KBM-7 (cell line): ENCODE measurements at regions not wholly inside any gene's neighbourhood (a gene's known extent, or its start where the extent isn't known, plus 50 kb on each side); places are given as distances from the start of the nearest gene placed in this dataset.

Experiments
- DNase-seq: peaks from one replicate; pipeline ENCODE4 v3.0.0-alpha.2; 2015
- in situ Hi-C: fragments of 300-500 bp; cut with MboI; formaldehyde crosslinking; loops from 2 replicates; pipeline ENCODE4 v1.14.3; 2020; ENCODE audit warnings: low sequenced_read_pairs, low pct_unique_long_range_greater_than_20kb, mixed read lengths

DNA sequence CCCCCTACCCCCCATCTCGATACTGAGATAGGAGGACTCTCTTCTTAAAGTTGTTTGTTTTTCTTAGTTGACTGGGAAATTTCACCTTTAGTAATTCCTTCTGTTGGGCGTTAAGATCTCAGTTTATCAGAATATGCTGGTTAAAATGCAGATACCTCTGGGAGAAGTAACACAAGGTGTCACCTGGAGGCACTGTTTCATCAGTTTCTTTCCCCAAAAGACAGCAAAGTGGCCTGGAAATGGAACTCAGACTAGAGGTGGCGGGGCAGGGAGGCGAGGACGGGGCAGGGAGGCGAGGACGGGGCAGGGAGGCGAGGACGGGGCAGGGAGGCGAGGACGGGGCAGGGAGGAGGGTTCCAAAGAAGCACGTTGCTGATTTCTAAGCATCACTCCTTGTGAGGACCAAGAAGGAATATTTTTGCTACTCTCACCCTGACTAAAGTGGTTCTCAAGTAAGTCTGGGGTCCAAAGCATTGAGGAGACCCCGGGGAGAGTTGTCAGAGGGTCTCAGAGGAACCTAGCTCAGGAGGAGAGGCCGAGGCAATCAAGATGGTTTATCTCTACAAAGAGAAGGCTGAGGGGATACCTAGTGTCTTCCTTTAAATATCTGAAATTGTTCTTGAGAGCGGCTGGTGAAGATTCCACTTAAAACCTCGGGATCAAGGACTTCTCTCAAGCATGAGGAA lies 147.0 kb upstream of the B3GAT1 start:
- in situ Hi-C loops = no loop called here

DNA sequence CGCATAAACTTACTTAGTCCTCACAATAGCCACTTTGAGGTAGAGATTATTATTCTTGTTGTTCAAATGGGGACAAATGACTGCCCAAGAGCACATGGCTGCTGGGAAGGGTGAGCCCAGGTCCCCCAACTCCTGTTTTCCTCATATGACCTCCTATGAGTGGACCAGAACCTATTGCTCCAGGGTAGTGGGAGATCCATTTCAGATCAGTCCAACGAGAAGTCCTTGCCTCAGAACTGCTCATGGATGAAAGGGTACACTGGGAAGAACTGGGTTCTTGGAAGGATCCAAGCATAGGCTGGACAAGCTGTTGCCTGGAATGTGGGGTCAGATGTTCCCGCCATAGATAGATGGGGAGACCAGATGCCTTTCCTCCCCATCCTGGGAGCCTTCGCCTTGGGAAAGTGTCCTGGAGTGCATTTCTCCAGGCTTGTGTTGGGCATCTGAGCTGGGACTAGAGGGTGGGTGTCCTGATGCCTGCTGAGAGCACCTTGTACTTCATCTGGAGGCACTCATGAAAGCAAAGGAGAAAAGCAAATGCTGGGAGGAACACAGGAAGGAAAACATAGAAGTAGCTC lies 146.3 kb upstream of the B3GAT1 start:
- DNase-seq = no peak
- in situ Hi-C loops = no loop called here

More for the DNA sequence above, 147.0 kb upstream of the B3GAT1 start:
- DNase-seq = no peak

DNA sequence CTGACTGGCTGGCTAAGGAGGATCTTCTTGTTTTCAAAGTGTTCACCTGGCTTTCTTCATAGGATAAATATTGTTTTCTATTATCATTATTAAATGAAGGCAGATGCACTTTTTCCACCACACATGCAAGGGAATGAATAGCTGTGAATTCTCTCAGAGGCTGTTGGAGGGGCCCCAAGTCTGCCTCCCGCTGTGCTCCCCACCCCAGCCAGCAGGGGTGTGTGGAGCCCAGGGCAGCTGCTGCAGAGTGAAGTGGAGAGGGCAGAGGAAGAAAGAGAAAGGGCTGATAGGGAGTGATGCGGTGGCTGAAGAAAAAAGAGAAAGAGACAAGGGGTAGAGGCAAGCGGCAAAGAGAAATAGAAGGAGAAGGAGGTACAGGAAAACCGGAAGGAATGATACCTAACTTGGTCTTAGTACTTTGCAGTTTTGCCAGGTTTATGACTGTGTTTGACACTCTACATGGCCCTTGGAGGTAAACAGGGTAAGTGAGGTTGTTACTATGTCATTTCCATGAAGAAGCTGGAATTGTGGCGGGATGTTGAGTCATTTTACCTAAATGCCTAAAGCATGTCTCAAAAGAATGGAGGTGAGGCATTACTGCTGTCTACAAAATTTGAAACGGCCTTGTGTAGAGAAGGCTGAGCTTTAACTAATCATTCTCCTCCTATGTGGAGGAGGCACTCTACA lies 145.7 kb upstream of the B3GAT1 start:
- DNase-seq = no peak
- in situ Hi-C loops = no loop called here

DNA sequence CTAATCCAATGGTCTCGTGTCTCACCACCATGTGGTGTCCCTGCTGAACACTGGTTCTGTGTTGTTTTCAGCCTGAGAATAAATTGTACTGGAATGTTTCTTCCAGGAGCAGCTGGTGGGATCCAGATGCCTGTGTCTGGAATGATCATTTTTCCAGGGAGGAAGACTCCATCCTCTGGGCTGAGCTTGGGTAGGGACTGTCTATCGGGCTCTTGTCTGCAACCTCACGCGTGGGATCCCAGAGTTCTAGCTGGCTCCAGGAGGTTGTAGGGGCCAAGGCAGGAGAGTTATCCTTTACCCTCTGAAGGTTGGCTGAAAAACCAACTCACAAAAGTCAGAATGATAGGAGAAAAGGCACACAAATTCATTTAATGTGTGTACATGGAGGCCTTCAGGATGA lies 144.1 kb upstream of the B3GAT1 start:
- DNase-seq = no peak
- in situ Hi-C loops = no loop called here

DNA sequence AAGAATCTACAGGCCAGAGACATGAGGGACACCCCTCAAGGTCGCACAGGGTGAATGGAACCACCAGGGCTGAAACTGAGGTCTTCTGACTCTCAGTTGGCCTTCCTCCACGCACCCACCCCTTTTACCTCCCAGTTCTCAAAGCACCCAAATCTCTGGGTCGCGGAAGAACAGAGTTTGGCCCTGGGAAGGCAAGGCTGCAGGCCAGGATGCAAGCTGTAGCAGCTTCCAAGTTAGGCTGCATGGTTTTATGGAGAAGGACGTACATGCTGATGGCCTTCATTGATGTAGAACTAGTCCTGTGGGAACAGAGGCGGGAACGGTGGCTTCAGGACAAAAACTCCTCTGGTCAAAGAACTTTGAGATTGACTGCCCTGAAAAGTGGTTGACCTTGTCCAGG lies 143.5 kb upstream of the B3GAT1 start:
- in situ Hi-C loops = no loop called here
- DNase-seq = no peak

DNA sequence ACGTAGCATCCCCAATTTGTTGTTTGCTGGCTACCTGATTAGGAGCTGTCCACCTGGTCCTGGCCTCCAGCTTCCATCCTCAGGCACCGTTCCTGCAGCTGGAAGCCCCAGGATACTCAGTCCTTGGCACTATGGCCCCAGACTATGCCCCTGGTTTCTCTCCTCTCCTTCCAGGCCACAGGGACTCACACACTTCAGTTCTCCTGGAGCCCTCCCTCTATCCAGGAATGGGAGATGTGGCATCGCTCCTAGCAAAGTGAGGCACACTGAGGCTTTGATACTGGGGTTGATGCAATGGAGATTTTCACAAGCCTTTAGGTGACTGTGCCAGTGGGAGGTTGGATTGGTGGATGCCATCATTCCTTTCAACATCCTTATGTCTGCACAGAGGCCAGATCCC lies 142.8 kb upstream of the B3GAT1 start:
- DNase-seq = no peak
- in situ Hi-C loops = no loop called here

DNA sequence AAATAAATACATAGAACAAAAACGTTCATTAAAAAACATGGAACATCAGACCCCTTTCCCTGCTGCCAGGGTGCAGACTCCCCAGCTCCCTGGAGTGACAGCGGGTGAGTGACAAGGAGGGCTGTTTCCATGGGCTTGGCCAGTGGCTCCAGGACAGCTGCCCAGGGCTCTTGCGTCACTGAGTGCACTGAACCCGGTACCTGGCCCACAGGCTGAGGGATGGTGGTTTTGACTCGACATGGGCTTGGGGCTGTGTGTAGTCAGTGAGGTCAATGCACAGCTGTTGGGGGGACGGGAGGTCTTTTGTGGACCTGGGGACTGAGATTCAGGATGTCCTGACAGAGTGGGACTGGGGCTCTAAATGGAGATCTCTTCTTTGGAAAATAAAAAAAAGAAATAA lies 142.1 kb upstream of the B3GAT1 start:
- DNase-seq = no peak
- in situ Hi-C loops = no loop called here

DNA sequence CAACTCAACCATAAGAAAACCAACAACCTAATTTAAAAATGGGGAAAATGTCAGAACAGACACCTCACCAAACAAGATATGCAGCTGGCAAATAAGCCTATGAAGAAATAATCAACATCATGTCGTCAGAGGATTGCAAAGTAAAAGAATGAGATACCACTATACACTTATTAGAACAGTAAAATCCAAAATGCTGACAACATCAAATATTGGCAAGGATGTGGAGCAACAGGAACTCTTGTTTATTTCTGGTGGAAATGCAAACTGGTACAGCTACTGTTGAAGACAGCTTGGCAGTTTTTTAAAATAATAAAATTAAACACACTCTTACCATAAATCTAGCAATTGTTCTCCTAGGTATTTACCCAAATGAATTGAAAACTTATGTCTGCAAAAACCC lies 140.7 kb upstream of the B3GAT1 start:
- in situ Hi-C loops = no loop called here
- DNase-seq = no peak

DNA sequence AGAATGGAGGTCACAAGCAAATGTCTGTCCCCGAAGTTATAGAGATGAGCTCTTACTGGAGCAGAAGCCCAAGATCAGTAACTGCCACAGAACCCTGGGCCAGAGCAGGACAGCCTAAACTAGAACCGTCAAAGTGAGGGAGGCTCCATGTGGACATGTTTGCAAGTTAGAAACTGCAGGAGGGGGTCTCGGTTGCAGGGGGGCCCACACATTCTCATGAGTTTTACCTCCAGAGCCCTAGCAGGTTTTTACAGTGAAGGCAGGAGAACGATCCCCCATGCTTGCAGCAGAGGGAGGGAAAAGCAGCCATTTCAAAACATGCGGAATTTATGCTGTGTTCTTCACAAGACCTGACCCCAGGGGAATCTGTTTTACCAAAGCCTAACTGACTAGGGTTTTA lies 133.5 kb upstream of the B3GAT1 start:
- in situ Hi-C loops = no loop called here

DNA sequence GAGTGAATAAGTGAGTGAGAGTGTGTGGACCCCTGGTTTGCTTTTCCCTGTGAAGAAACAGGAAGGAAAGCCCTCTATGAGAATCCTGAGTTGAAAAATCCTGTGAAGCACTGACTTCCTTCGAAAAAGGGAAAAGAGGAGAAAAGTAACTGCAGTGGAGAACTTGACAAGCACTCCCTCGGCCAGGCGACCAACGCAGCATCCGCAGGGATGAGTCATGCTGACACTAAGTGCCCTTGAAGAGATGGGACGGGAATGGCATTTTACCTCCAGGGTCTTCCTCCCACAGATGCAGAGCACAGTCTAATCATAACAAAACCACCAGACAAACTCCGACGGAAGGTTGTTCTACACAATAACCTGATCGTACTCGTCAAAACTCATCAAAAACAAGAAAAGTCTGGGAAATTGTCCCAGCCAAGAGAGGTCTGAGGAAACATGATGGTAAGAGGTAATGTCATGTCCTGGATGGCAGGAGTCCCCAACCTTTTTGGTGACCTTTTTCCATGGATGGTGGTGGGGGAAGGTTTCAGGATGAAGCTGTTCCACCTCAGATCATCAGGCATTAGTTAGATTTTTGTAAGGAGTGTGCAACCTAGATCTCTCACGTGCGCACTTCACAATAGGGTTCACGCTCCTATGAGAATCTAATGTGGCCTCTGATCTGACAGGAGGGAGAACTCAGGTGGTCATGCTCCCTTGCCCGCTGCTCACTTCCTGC lies 132.2 kb upstream of the B3GAT1 start:
- in situ Hi-C loops = no loop called here

More for the DNA sequence above, 133.5 kb upstream of the B3GAT1 start:
- DNase-seq = no peak

DNA sequence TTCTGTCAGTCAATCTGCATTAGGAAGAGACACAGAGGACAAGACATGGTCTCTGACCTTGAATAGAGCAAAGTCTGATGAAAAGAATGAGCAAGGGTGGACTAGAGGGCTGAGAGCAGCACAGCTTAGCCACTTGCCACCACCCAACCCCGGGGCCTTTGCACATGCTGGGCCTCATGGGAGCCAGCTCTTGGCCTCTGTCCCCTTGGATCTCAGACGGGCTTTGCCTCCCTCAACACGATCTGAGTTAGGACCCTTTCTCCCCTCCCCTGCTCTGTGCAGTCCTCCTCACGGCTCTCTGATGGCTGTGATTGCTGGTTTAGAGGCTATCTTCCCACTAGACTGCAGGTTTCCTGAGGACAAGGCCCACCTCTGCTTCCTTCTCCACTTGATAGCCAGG lies 131.6 kb upstream of the B3GAT1 start:
- no peak for DNase-seq
- in situ Hi-C loops = no loop called here

More for the DNA sequence above, 132.2 kb upstream of the B3GAT1 start:
- DNase-seq = no peak

DNA sequence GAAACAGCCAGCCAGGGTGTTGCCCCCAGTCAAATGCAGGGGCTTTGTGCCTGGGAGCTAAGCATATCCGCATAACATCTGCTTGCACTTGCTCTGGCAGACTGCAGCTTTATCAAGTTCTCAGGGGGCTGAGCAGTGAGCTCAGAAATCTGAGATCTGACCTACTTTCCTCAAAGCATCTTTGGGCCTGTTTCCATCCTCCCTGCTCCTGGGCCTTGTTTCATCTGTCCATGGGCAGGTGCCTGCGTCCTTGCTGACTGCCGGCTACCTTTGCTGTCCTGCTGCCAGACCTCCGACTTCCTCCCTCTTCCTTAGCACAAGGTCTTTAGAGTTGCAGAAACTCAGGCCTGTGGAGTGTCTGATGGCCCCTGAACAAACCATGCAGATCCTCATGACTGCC lies 131.2 kb upstream of the B3GAT1 start:
- in situ Hi-C loops = no loop called here
- no peak for DNase-seq

DNA sequence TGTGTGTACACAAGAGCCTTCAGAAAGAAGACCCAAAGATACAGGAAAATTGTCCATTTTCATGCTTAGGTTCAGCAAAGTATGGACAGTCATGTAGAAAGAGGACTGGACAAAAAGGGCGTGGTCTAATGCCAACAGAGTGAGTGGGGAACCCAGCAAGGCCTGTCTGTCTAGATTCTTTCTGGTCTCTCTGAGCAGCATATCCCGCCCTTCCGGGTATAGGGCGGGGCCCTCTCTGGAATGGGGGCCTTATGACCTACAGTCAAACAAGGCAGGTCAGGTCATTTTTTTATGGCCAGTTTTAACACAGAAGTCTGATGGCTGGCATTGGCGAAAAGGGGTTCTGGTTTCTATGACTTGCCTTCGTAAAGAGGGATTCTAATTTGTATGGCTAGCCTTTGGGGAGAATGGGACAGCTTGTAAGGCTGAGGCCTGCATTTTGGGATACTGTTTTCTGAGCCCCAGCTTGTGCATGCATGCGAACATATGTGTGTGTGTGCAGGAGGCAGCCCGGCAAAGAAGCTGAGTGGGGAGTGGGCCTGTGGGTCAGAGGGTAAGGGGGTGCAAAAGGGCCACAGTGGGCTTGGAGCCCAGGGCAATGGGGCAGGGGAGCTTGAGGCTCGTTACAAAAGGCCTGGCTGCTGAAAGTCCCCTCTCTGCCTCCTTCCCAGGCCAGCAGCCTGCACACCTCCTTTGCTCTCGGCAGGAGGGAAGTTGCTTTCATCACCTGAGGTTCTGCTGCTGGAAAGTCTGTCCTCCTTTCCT lies 130.5 kb upstream of the B3GAT1 start:
- in situ Hi-C loops = no loop called here
- no peak for DNase-seq

DNA sequence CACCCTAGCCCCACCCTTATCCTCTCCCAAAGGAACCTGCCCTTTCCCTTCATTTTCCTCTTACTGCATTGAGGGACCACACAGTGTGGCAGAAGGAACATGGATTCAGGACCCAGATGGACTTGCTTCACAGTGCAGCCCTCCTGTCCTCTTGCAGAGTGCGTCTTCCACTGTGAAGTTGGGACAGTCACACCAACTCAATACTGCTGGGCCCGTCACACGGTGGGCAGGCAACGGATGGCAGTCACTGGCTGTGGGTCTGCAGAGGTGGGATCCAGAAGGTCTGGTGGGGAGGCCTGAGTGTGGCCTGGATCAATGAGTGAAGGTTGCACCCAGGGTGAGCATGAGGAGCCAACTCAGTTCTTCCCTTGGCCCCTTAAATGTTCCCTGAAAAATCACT lies 129.9 kb upstream of the B3GAT1 start:
- in situ Hi-C loops = no loop called here
- no peak for DNase-seq

DNA sequence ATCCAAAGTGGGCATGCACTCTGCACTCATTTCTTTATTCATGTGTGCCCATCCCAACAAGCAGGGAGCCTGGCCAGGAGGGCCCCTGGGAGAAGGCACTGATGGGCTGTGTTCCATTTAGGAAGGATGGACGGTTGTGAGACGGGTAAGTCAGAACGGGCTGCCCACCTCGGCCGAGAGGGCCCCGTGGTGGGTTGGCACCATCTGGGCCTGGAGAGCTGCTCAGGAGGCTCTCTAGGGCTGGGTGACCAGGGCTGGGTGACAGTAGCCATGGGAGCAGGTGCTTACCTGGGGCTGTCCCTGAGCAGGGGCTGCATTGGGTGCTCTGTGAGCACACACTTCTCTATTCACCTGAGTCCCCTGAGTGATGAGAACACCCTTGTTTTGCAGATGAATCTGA lies 129.3 kb upstream of the B3GAT1 start:
- in situ Hi-C loops = no loop called here
- DNase-seq = no peak

DNA sequence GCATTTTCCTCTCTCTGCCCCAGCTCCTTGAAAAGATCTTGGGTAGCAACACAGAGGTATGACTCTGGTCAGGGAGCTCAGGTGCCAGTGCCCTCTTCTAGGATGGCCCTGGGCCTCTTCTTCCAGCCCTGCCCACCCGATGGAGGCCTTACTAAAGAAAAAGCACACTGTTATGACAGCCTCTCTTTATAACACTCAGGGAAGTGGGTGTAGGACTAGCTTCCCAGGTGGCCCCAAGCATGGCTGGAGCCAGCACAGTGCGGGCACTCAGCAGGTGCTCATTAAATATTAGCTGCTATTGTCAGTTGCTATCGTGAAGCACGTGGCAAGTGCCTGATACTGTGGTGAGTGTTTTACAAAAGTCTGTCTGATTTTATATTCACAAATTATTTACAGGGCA lies 127.2 kb upstream of the B3GAT1 start:
- in situ Hi-C loops = no loop called here
- DNase-seq = no peak

DNA sequence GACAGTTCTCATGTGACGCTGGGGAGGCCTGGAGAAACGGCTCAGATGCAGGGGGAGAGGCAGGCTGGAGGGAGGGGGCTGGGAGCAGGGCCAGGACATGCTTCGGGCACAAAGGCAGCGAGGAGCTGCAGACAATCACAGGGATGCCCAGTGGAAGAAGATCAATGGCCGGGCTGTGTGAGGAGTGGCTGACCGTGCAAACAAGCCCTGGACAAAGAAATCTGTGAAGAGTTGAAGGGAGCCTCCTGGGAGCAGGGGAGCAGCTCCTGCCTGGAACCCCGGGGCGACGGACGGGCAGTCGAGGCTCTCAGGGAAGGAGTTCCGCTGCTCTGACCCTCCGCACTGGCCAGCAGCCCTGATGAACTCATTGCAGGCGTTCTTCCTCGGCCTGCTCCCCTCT lies 126.7 kb upstream of the B3GAT1 start:
- in situ Hi-C loops = no loop called here
- DNase-seq = no peak

DNA sequence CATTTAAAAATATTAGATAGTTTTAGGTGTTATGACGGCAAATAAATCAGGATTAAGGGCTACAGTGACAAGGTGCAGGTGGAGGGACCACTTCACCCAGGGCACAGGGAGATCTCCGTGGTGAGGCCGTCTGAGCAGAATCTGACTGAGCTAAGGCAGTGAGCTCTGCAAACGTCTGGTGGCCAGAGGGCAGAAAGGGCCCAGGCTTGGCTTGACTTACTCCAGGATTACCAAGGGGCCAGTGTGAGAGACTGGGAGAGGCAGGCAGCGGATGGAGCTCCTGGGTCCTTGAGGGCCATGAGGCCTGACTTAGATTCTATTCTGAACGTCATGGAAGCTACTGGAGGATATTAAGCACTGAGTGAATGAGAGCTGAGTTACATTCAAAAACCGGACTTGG lies 125.9 kb upstream of the B3GAT1 start:
- DNase-seq = no peak

DNA sequence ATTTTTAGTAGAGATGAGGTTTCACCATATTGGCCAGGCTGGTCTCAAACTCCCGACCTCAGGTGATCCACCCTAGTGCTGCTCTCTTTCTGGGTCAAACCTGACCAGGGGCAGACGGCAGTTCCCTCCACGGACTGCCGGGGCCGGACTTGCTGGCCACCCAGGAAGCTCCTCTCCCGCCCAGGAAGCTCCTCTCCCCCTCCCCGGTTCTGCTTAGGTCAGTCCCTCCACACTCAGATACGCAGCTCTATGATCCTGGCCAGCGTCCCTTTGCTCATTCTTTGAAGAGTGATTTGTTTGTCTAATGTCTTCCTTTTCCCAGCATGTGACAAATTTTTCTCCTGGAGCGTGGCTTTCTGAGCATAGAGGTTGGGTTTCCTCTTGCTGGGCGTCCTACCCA lies 125.3 kb upstream of the B3GAT1 start:
- in situ Hi-C loops = no loop called here
- DNase-seq = no peak

More for the DNA sequence above, 125.9 kb upstream of the B3GAT1 start:
- in situ Hi-C loops = no loop called here
